ENCODE measurements at regions not wholly inside any gene's neighbourhood (a gene's known extent, or its start where the extent isn't known, plus 50 kb on each side); places are given as distances from the start of the nearest gene placed in this dataset.
"Not testable (repeated sequence)": the region's sequence is repeated elsewhere in the genome, so short reads cannot be mapped to it uniquely, and the experiment has no call there.

DNA sequence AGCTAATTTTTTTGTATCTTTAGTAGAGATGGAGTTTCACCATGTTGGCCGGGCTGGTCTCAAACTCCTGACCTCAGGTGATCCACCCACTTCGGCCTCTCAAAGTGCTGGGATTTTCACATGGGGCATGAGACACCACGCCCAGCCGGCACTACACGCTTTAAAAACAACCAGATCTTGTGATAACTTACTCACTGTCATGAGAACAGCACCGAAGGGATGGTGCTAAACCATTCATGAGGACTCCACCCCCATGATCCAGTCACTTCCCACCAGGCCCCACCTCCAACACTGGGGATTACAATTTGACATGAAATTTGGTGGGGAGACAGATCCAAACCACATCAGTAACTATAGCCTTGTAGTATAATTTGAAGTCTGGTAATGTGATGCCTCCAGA is 67.4 kb upstream of the ZNF169 start:
- not testable (repeated sequence) for DNase-seq

- DNase-seq, result no peak
Observed at GRCh38 chr9:94198414-94198813, 60.7 kb upstream of the ZNF169 start.

DNA sequence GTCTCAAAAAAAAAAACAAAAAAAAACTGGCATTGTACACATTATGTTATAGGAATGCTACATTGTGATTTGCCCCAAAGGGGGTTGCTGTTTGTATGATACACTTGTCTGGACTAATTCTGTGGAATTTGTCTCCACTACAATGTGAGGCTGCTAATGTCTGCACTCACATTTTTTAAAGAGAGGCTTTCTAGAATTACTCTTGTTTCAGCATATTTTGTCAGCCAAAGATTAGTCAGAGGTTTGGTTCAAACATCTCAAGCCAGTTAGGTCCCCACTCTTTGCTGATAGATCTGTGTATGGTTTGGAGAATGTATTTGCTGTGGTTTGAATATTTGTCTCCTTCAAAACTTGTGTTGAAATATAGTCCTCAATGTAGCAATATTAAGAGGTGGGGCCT is 59.3 kb upstream of the ZNF169 start:
- no peak for DNase-seq

DNA sequence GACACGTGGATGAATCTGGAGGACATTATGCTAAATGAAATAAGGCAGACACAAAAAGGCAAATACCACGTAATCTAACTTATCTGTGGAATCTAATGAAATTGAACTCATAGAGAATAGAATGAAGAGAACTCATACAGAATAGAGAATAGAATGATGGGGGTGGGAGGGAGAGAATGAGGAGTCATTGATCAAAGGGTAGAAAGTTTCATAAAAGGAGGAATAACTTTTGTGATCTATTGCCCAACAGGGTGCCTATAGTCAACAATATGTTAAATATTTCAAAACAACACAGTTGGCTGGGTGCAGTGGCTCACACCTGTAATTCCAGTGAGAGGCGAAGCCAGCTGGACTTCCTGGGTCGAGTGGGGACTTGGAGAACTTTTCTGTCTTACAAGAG is 54.9 kb upstream of the ZNF169 start:
- DNase-seq, result no peak

DNA sequence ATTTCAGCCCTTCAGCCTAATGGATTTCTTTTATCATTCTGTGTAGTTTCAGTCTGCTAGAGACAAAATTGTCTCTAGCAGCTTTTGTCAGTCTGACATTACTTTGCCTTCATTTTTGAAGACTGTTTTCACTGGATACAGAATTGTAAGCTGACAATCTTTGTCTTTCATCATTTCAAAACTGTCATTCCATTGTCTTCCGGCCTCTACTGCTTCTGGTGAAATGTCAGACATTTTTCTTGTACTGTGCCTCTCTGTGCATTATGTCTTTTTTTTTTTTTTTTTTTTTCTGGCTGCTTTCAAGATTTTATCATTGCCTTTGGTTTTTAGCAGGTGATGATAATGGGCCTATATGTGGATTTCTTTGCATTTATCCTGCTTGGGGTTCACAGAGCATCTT is 51.3 kb upstream of the ZNF169 start:
- no peak for DNase-seq
